K562 (cell line): ENCODE measurements at regions not wholly inside any gene's neighbourhood (a gene's known extent, or its start where the extent isn't known, plus 50 kb on each side); places are given as distances from the start of the nearest gene placed in this dataset.

ENCODE experiments used
- ATAC-seq: fragments of 200-7000 bp; cut with Tn5 transposase; 3 replicates; pipeline ENCODE4 v1.9.1; 2020; ENCODE audit warnings: moderate library complexity
- BruUV-seq: library from RNA; stranded (reverse); fragments of 400-500 nt; replicated peaks from 2 replicates; lab custom pipeline; 2021; lab: Mats Ljungman, UMichigan
- CTCF ChIA-PET: fragments of 300-600 bp; formaldehyde crosslinking; extraction: SDS; loops from one replicate; lab custom pipeline; 2021; ENCODE audit warnings: low intra/inter-chr PET ratio; lab: Yijun Ruan, JAX
- POLR2A ChIA-PET: fragments of 300-600, 350-650 bp; sonication (Branson Sonifier 250); formaldehyde crosslinking; extraction: SDS; loops from one replicate; lab custom pipeline; 2021; ENCODE audit warnings: antibody characterized with exemption, inconsistent platforms; lab: Yijun Ruan, JAX
- DNase-seq, 4 experiments: peaks; one replicate each; pipeline versions ENCODE4 v3.0.0 to v3.0.0-alpha.2; 2011 to 2018; ENCODE audit warnings: low spot score in 3 of 4, mixed read lengths in 3 of 4; ENCODE audit errors: extremely low read depth in 1 of 4
- FAIRE-seq: peaks from 2 replicates; lab custom pipeline; 2011; peaks lifted over from hg19 to GRCh38; lab: Jason Lieb, UNC
- H2AFZ ChIP-seq: 2 replicates; pipeline ENCODE4 v1.6.0; 2011; ENCODE audit warnings: low read depth, low read length, control low read depth, inconsistent platforms
- H3K27ac ChIP-seq: fragments of 200-600 bp; 3 replicates; pipeline ENCODE4 v1.8.0; 2011; ENCODE audit warnings: low read depth, mild to moderate bottlenecking, control low read depth, inconsistent platforms, low read length, moderate library complexity, mixed read lengths; ENCODE audit errors: extremely low read depth
- H3K27me3 ChIP-seq, 2 experiments: fragments of 300-600 bp in 1 of 2; 2 replicates in 1 of 2; 3 replicates in 1 of 2; pipeline versions ENCODE4 v1.6.0 to v1.8.0; 2011; ENCODE audit warnings: inconsistent platforms in 2 of 2, low read length in 2 of 2, mild to moderate bottlenecking in 1 of 2, mixed read lengths in 1 of 2, moderate library complexity in 1 of 2; ENCODE audit not compliant: control insufficient read depth in 2 of 2, insufficient read depth in 2 of 2
- H3K36me3 ChIP-seq: fragments of 300-600 bp; 3 replicates; pipeline ENCODE4 v1.8.0; 2011; ENCODE audit warnings: mild to moderate bottlenecking, low read length, inconsistent platforms; ENCODE audit not compliant: control insufficient read depth, insufficient read depth
- H3K4me1 ChIP-seq, 2 experiments: fragments of 200-600 bp in 1 of 2; replicated peaks in 1 of 2; 2 replicates in 1 of 2; 3 replicates in 1 of 2; pipeline versions ENCODE4 v1.5.1 to v1.8.0; 2011; ENCODE audit warnings: inconsistent platforms in 2 of 2, low read length in 2 of 2, mild to moderate bottlenecking in 1 of 2, mixed read lengths in 1 of 2, moderate library complexity in 1 of 2; ENCODE audit not compliant: control insufficient read depth in 2 of 2, insufficient read depth in 2 of 2
- H3K4me2 ChIP-seq: 2 replicates; pipeline ENCODE4 v1.6.1; 2011; ENCODE audit warnings: low read length, control low read depth, inconsistent platforms, mixed read lengths; ENCODE audit not compliant: insufficient read depth
- H3K4me3 ChIP-seq: fragments of 200-600 bp; sonication (generic), shearing (Covaris generic); 2 replicates; pipeline ENCODE4 v1.5.1; 2016; ENCODE audit warnings: control low read depth, inconsistent platforms
- H3K79me2 ChIP-seq: fragments of 200-600 bp; 3 replicates; pipeline ENCODE4 v1.8.0; 2011; ENCODE audit warnings: low read length, inconsistent platforms; ENCODE audit not compliant: control insufficient read depth, insufficient read depth
- H3K9ac ChIP-seq, 2 experiments: 2 replicates each; pipeline versions ENCODE4 v1.6.0 to v1.6.1; 2011; ENCODE audit warnings: low read depth in 2 of 2, low read length in 2 of 2, control low read depth in 1 of 2, inconsistent platforms in 1 of 2, mild to moderate bottlenecking in 1 of 2, mixed read lengths in 1 of 2; ENCODE audit not compliant: insufficient read depth in 1 of 2
- H3K9me1 ChIP-seq: one replicate; pipeline ENCODE4 v1.6.0; 2011; ENCODE audit warnings: inconsistent platforms, mild to moderate bottlenecking, low read length, moderate library complexity; ENCODE audit not compliant: control insufficient read depth, insufficient read depth
- H3K9me3 ChIP-seq: replicated peaks from 2 replicates; pipeline ENCODE4 v1.5.1; 2011; ENCODE audit warnings: low read depth, low read length, inconsistent platforms; ENCODE audit not compliant: control insufficient read depth, insufficient read depth
- H4K20me1 ChIP-seq: replicated peaks from 2 replicates; pipeline ENCODE4 v1.6.1; 2011; ENCODE audit warnings: low read length, inconsistent platforms, mixed read lengths; ENCODE audit not compliant: control insufficient read depth, insufficient read depth
- ATF7 ChIP-seq: fragments of 450-650 bp; IDR thresholded peaks from 2 replicates; pipeline ENCODE4 v1.7.1; 2014; ENCODE audit warnings: mild to moderate bottlenecking, moderate library complexity
- CHD4 ChIP-seq: fragments of 200-600 bp; sonication (generic); IDR thresholded peaks from 3 replicates; pipeline ENCODE4 v1.6.1; 2012; ENCODE audit warnings: low read depth, mild to moderate bottlenecking, mixed read lengths, low read length, inconsistent platforms; ENCODE audit not compliant: insufficient read depth, insufficient replicate concordance, poor library complexity, severe bottlenecking
- CREB1 ChIP-seq, 2 experiments: sonication (generic) in 1 of 2; formaldehyde crosslinking in 1 of 2; IDR thresholded peaks; 2 replicates each; pipeline versions ENCODE4 v1.6.1 to v1.8.0; 2012 to 2022; ENCODE audit warnings: inconsistent platforms in 1 of 2, mild to moderate bottlenecking in 1 of 2, missing genetic modification reagents in 1 of 2, moderate library complexity in 1 of 2
- EP400 ChIP-seq: fragments of 450-650 bp; IDR thresholded peaks from 2 replicates; pipeline ENCODE4 v1.6.1; 2017; ENCODE audit warnings: antibody characterized with exemption, mild to moderate bottlenecking, moderate library complexity
- FOXJ2 ChIP-seq: fragments of 200-800 bp; sonication (Bioruptor generic); IDR thresholded peaks from 2 replicates; pipeline ENCODE4 v1.6.1; 2016; ENCODE audit warnings: missing genetic modification characterization, missing compliant biosample characterization
- HLTF ChIP-seq: fragments of 450-650 bp; IDR thresholded peaks from 2 replicates; pipeline ENCODE4 v1.6.1; 2016
- MAFF ChIP-seq: IDR thresholded peaks from 2 replicates; pipeline ENCODE4 v1.6.1; 2012; ENCODE audit warnings: low read length, improper control_type of control experiment
- MAZ ChIP-seq, 2 experiments: fragments of 450-650 bp in 1 of 2; sonication (generic) in 1 of 2; formaldehyde crosslinking; IDR thresholded peaks in 1 of 2; conservative IDR thresholded peaks in 1 of 2; 2 replicates each; pipeline versions ENCODE4 v1.4.0 to v1.5.0; 2020; ENCODE audit warnings: mild to moderate bottlenecking in 1 of 2, missing genetic modification reagents in 1 of 2
- PATZ1 ChIP-seq: fragments of 250-450 bp; sonication (Bioruptor Pico); IDR thresholded peaks from 2 replicates; pipeline ENCODE4 v1.5.0; 2020; ENCODE audit warnings: mild to moderate bottlenecking, borderline replicate concordance
- POLR2A ChIP-seq: fragments of 450-650 bp; conservative IDR thresholded peaks from 2 replicates; pipeline ENCODE4 v1.6.1; 2016
- SIX5 ChIP-seq, 2 experiments: IDR thresholded peaks; 2 replicates each; pipeline ENCODE4 v1.6.1; 2011; ENCODE audit warnings: low read length in 2 of 2, borderline replicate concordance in 1 of 2, low read depth in 1 of 2, mild to moderate bottlenecking in 1 of 2, moderate library complexity in 1 of 2; ENCODE audit not compliant: insufficient read depth in 1 of 2
- SNRNP70 ChIP-seq: fragments of 200-400 bp; formaldehyde crosslinking; optimal IDR thresholded peaks from 2 replicates; pipeline ENCODE3; 2017; ENCODE audit warnings: low read depth, low read length
- SRSF1 ChIP-seq: fragments of 200-400 bp; formaldehyde crosslinking; IDR thresholded peaks from 2 replicates; pipeline ENCODE4 v1.6.1; 2017; ENCODE audit warnings: mild to moderate bottlenecking, low read depth, low read length, moderate library complexity
- TAF7 ChIP-seq: fragments of 450-650 bp; IDR thresholded peaks from 2 replicates; pipeline ENCODE4 v1.6.1; 2016; ENCODE audit warnings: missing genetic modification characterization, missing compliant biosample characterization
- VEZF1 ChIP-seq: fragments of 200-800 bp; sonication (Bioruptor generic); IDR thresholded peaks from 2 replicates; pipeline ENCODE4 v1.6.1; 2017; ENCODE audit warnings: missing genetic modification characterization, missing compliant biosample characterization
- ZNF717 ChIP-seq: fragments of 250-450 bp; sonication (Bioruptor Pico); IDR thresholded peaks from 2 replicates; pipeline ENCODE4 v1.5.0; 2021
- ZNF780A ChIP-seq: fragments of 250-450 bp; sonication (Bioruptor Pico); IDR thresholded peaks from 2 replicates; pipeline ENCODE4 v1.5.0; 2021; ENCODE audit warnings: mild to moderate bottlenecking
- WGBS: fragments of 100-300 bp; shearing (Covaris generic); methylation state at CpG from one replicate; pipeline ENCODE4 v1.1.6; 2016; ENCODE audit warnings: low coverage, mixed read lengths; ENCODE audit not compliant: insufficient coverage; ENCODE audit errors: missing lambda C conversion rate; 5-methylcytosine and 5-hydroxymethylcytosine counted together
- in situ Hi-C: fragments of 300-500 bp; cut with MboI; formaldehyde crosslinking; loops from 4 replicates; pipeline ENCODE4 v1.15.0; 2018; ENCODE audit warnings: inconsistent platforms, mixed read lengths
- intact Hi-C: fragments of 100-400 bp; cut with micrococcal nuclease; formaldehyde crosslinking; loops from 2 replicates; pipeline ENCODE4 v1.14.2; 2022

DNA sequence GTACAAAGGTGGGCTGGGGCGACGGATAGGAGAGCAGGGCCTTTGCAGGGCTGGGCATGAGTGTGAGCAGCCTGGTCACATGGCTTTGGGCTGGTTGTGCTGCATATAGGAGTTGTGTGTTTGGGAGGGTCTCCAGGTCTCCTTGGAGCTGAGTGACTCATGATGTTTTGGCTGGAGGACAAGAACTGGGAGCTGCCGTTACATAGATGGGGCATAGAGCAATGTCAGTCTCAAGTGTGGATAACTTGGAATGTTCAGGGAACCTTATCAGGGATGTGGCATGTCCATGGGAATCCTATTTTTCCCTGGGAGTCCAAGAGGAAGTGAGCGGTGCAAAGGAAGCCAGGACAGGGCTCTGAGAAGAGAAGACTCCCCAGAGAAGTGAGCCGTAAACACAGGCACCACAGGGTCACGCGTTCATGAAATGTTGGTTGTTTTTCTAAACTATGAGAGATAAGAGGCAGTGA is 136.4 kb upstream of the KCNE2 start:
- no peak overlapping the region for H3K4me3 ChIP-seq
- in situ Hi-C loops: no loop called here
- FAIRE-seq: no peak
- CTCF ChIA-PET: no interaction called here
- no peaks in the 10 kb centered on the region for H3K79me2 ChIP-seq
- POLR2A ChIA-PET: interaction anchor here (0.5 to 1.9 kb wide), 4 partner anchors 9 to 1704 kb away, joined by 3 to 4 read pairs (median 3); no protein-coding TSS in a partner anchor
- no peak overlapping the region; the same call in 2 of the 3 replicates for H3K27ac ChIP-seq
- BruUV-seq: no TSS peak
- H4K20me1 ChIP-seq: no peaks in the 10 kb centered on the region
- no peak for TF ChIP-seq PATZ1
- TF ChIP-seq CREB1 (IDR thresholded peaks at IDR 0.05): no peak
- TF ChIP-seq CREB1 (CRISPR knock-in tag; IDR thresholded peaks at IDR 0.05): no peak
- TF ChIP-seq HLTF: no peak
- TF ChIP-seq ATF7: no peak
- TF ChIP-seq SIX5 (IDR thresholded peaks at IDR 0.05; ENCODE audit: borderline replicate concordance in 1 of 2, insufficient read depth in 1 of 2, low read depth in 1 of 2, low read length in 2 of 2): no peak
- TF ChIP-seq MAFF: no peak
- no peak for TF ChIP-seq SNRNP70
- TF ChIP-seq EP400: no peak
- peak; percentile 89 for TF ChIP-seq FOXJ2 (tag)
- TF ChIP-seq POLR2A: no peak
- no peak for TF ChIP-seq ZNF780A (CRISPR knock-in tag)
- no peak for TF ChIP-seq SRSF1
- TF ChIP-seq VEZF1 (CRISPR knock-in tag): no peak
- TF ChIP-seq CHD4: no peak
- no peak for TF ChIP-seq TAF7 (tag)
- TF ChIP-seq MAZ (CRISPR knock-in tag; conservative IDR thresholded peaks at IDR 0.05 in 1 of 2, IDR thresholded peaks at IDR 0.05 in 1 of 2): 0 out of 4 replicates have a peak, but pooled peaks of 1 of the 2 experiments have one; percentile 31
- no peak for TF ChIP-seq ZNF717 (CRISPR knock-in tag)
- no peak overlapping the region for H3K9ac ChIP-seq
- intact Hi-C loops: no loop called here
- H2AFZ ChIP-seq: 0 out of 2 replicates have a peak overlapping the region, but pooled peaks have one; percentile 2
- no peaks in the 10 kb centered on the region for H3K9me3 ChIP-seq
- H3K9me1 ChIP-seq: no peaks in the 10 kb centered on the region
- H3K4me1 ChIP-seq: no peaks in the 10 kb centered on the region
- DNase-seq: no peak
- no peaks in the 10 kb centered on the region for H3K36me3 ChIP-seq
- 10% methylated on average over 7 of the region's 7 CpGs for WGBS
- no peak for ATAC-seq
- no peak overlapping the region for H3K4me2 ChIP-seq
- peaks cover 13 to 45% of the 10 kb centered on the region in 2 experiments; a peak in 4 of 5 replicates for H3K27me3 ChIP-seq
